PC-9 (cell line): ENCODE measurements at regions not wholly inside any gene's neighbourhood (a gene's known extent, or its start where the extent isn't known, plus 50 kb on each side); places are given as distances from the start of the nearest gene placed in this dataset.

Experiments used
- BruUV-seq: library from RNA; stranded (reverse); fragments of 400-500 nt; replicated peaks from 2 replicates; lab custom pipeline; 2021; lab: Mats Ljungman, UMichigan
- CTCF ChIA-PET: fragments of 300-600 bp; sonication (Branson Sonifier 250); formaldehyde crosslinking; loops from one replicate; lab custom pipeline; 2022; ENCODE audit warnings: antibody characterized with exemption; lab: Charles Lee
- POLR2A ChIA-PET: fragments of 300-600 bp; sonication (Branson Sonifier 250); formaldehyde crosslinking; loops from one replicate; lab custom pipeline; 2022; ENCODE audit warnings: antibody characterized with exemption; ENCODE audit not compliant: unreplicated experiment; lab: Charles Lee
- DNase-seq, 2 experiments: peaks; one replicate each; pipeline versions ENCODE4 v3.0.0 to v3.0.0-alpha.2; 2015 to 2022; ENCODE audit warnings: mixed read lengths in 1 of 2
- H2AFZ ChIP-seq: fragments of 200-600 bp; sonication (generic); 2 replicates; pipeline ENCODE4 v1.8.1; 2017; ENCODE audit warnings: antibody characterized with exemption
- H3F3A ChIP-seq: fragments of 200-600 bp; sonication (generic); 2 replicates; pipeline ENCODE4 v1.8.1; 2017; ENCODE audit warnings: antibody characterized with exemption, mild to moderate bottlenecking, low read depth; ENCODE audit not compliant: insufficient read depth
- H3K27ac ChIP-seq: fragments of 200-600 bp; sonication (generic); 2 replicates; pipeline ENCODE4 v1.6.1; 2016; ENCODE audit warnings: mixed run types
- H3K27me3 ChIP-seq: fragments of 200-600 bp; sonication (generic); 2 replicates; pipeline ENCODE4 v1.6.1; 2016; ENCODE audit warnings: low read depth, mixed run types; ENCODE audit not compliant: insufficient read depth
- H3K36me3 ChIP-seq: fragments of 200-600 bp; sonication (generic); 2 replicates; pipeline ENCODE4 v1.6.1; 2016; ENCODE audit warnings: low read depth, mixed run types
- H3K4me1 ChIP-seq: fragments of 200-600 bp; sonication (generic); replicated peaks from 2 replicates; pipeline ENCODE4 v1.6.1; 2016; ENCODE audit warnings: mixed run types; ENCODE audit not compliant: insufficient read depth
- H3K4me2 ChIP-seq: fragments of 200-600 bp; sonication (generic); 2 replicates; pipeline ENCODE4 v1.6.1; 2017; ENCODE audit warnings: mixed run types
- H3K4me3 ChIP-seq: fragments of 200-600 bp; sonication (generic); 2 replicates; pipeline ENCODE4 v1.6.1; 2016; ENCODE audit warnings: mixed run types
- H3K79me2 ChIP-seq: fragments of 200-600 bp; sonication (generic); 2 replicates; pipeline ENCODE4 v1.6.1; 2017; ENCODE audit warnings: low read depth, mixed run types
- H3K9me2 ChIP-seq: fragments of 200-600 bp; sonication (generic); 2 replicates; pipeline ENCODE4 v1.8.1; 2017; ENCODE audit warnings: mild to moderate bottlenecking; ENCODE audit not compliant: insufficient read depth
- H3K9me3 ChIP-seq: fragments of 200-600 bp; sonication (generic); 2 replicates; pipeline ENCODE4 v1.8.1; 2016; ENCODE audit warnings: low read depth; ENCODE audit not compliant: insufficient read depth
- H4K20me1 ChIP-seq: fragments of 200-600 bp; sonication (generic); 2 replicates; pipeline ENCODE4 v1.8.1; 2017; ENCODE audit not compliant: insufficient read depth
- CTCF ChIP-seq: fragments of 200-600 bp; sonication (generic); conservative IDR thresholded peaks from 2 replicates; pipeline ENCODE4 v1.6.1; 2017; ENCODE audit warnings: mixed run types, antibody characterized with exemption, mild to moderate bottlenecking, moderate library complexity
- EZH2 ChIP-seq: fragments of 200-600 bp; sonication (generic); IDR thresholded peaks from 2 replicates; pipeline ENCODE4 v1.8.0; 2017; ENCODE audit warnings: antibody characterized with exemption, low read depth
- intact Hi-C: fragments of 100-400 bp; cut with micrococcal nuclease; formaldehyde crosslinking; loops from one replicate; pipeline ENCODE4 v1.10.0; 2022; ENCODE audit not compliant: unreplicated experiment

GRCh38 chr2:120421126-120421829, 75.3 kb downstream of the INHBB start:
- Histone ChIP-seq H3K27ac (no peak overlapping the region), H4K20me1 (no peaks in the 10 kb centered on the region), H3K27me3 (peaks cover 4% of the 10 kb centered on the region; the same call in 1 of the 2 replicates), H3K4me2 (no peak overlapping the region), H3K9me3 (no peaks in the 10 kb centered on the region), H2AFZ (no peak overlapping the region), H3K4me1 (no peaks in the 10 kb centered on the region), H3K9me2 (no peaks in the 10 kb centered on the region), H3F3A (no peaks in the 10 kb centered on the region), H3K36me3 (no peaks in the 10 kb centered on the region), H3K4me3 (no peak overlapping the region), H3K79me2 (no peaks in the 10 kb centered on the region)
- TF ChIP-seq EZH2 (no peak), CTCF (no peak)
- BruUV-seq, result no TSS peak
- ChIA-PET CTCF (interaction anchor here (0.5 kb wide), 1 partner anchor 658 kb away, joined by 7 read pairs; no protein-coding TSS in a partner anchor), POLR2A (interaction anchor here (0.7 kb wide), 1 partner anchor 95 kb away, joined by 3 read pairs; no protein-coding TSS in a partner anchor)
- intact Hi-C loops, result no loop called here
- DNase-seq, result no peak

GRCh38 chr2:120421830-120422175, 75.9 kb downstream of the INHBB start:
- POLR2A ChIA-PET, result no interaction called here
- no peaks in the 10 kb centered on the region for H3K9me2 ChIP-seq
- peaks cover 4% of the 10 kb centered on the region; the same call in 1 of the 2 replicates for H3K27me3 ChIP-seq
- no peaks in the 10 kb centered on the region for H3K4me1 ChIP-seq
- no peak for DNase-seq
- CTCF ChIA-PET, result no interaction called here
- no peak overlapping the region for H3K27ac ChIP-seq
- no peaks in the 10 kb centered on the region for H3F3A ChIP-seq
- no peak overlapping the region for H3K4me3 ChIP-seq
- no peak overlapping the region for H3K4me2 ChIP-seq
- H3K79me2 ChIP-seq, result no peaks in the 10 kb centered on the region
- no peaks in the 10 kb centered on the region for H3K9me3 ChIP-seq
- TF ChIP-seq EZH2 (no peak), CTCF (no peak)
- no TSS peak for BruUV-seq
- no peaks in the 10 kb centered on the region for H3K36me3 ChIP-seq
- intact Hi-C loops, result no loop called here
- H4K20me1 ChIP-seq, result no peaks in the 10 kb centered on the region
- H2AFZ ChIP-seq, result no peak overlapping the region

- no peak for TF ChIP-seq CTCF
- no peak for TF ChIP-seq EZH2
- Histone ChIP-seq H3K4me2 (no peak overlapping the region), H3F3A (no peaks in the 10 kb centered on the region), H3K27me3 (peaks cover 4% of the 10 kb centered on the region; the same call in 1 of the 2 replicates), H3K4me1 (no peaks in the 10 kb centered on the region), H3K27ac (no peak overlapping the region), H3K9me2 (no peaks in the 10 kb centered on the region), H4K20me1 (no peaks in the 10 kb centered on the region), H3K36me3 (no peaks in the 10 kb centered on the region), H3K9me3 (no peaks in the 10 kb centered on the region), H3K79me2 (no peaks in the 10 kb centered on the region), H2AFZ (no peak overlapping the region), H3K4me3 (no peak overlapping the region)
- ChIA-PET POLR2A (no interaction called here), CTCF (interaction anchor here (0.5 kb wide), 1 partner anchor 8 kb away, joined by 9 read pairs; no protein-coding TSS in a partner anchor)
- BruUV-seq, result no TSS peak
- intact Hi-C loops, result no loop called here
- DNase-seq, result no peak
These were observed 76.7 kb downstream of the INHBB start for GRCh38 chr2:120422465-120423160.
